Uterus (tissue), 3 donors: ENCODE measurements at regions not wholly inside any gene's neighbourhood (a gene's known extent, or its start where the extent isn't known, plus 50 kb on each side); places are given as distances from the start of the nearest gene placed in this dataset.

Experiments used
- DNase-seq, 2 donors: peaks; one replicate each; pipeline ENCODE4 v3.0.0-alpha.2; 2019 to 2020
- H3K27ac ChIP-seq, 2 donors: fragments of 200-600 bp; sonication (generic); 1 replicate in 1 of 2; 2 replicates in 1 of 2; pipeline ENCODE4 v1.5.1; 2016 to 2018
- H3K27me3 ChIP-seq, 2 donors: fragments of 200-600 bp; sonication (generic); one replicate each; pipeline ENCODE4 v1.5.1; 2018 to 2019; ENCODE audit warnings: control low read depth in 1 of 2
- H3K36me3 ChIP-seq, 2 donors: fragments of 200-600 bp; sonication (generic); one replicate each; pipeline ENCODE4 v1.5.1; 2019; ENCODE audit warnings: control low read depth in 1 of 2
- H3K4me1 ChIP-seq, 2 donors: fragments of 200-600 bp; sonication (generic); one replicate each; pipeline ENCODE4 v1.5.1; 2018 to 2019; ENCODE audit warnings: control low read depth in 1 of 2
- H3K4me3 ChIP-seq, 2 donors: fragments of 200-600 bp; sonication (generic); 1 replicate in 1 of 2; 2 replicates in 1 of 2; pipeline ENCODE4 v1.5.1; 2018 to 2019; ENCODE audit warnings: mild to moderate bottlenecking in 1 of 2
- H3K9me3 ChIP-seq, 2 donors: fragments of 200-600 bp; sonication (generic); one replicate each; pipeline ENCODE4 v1.5.1; 2019; ENCODE audit warnings: control low read depth in 1 of 2
- CTCF ChIP-seq, 4 experiments: fragments of 200-600 bp in 2 of 4; fragments of 450-650 bp in 2 of 4; sonication (generic) in 2 of 4; IDR thresholded peaks; one replicate each; pipeline ENCODE4 v1.5.1; 2016 to 2019; ENCODE audit warnings: antibody characterized with exemption in 4 of 4, mild to moderate bottlenecking in 2 of 4, moderate library complexity in 1 of 4
- POLR2A ChIP-seq, 2 donors: fragments of 450-650 bp; IDR thresholded peaks; one replicate each; pipeline ENCODE4 v1.6.1; 2016; ENCODE audit warnings: antibody characterized with exemption in 2 of 2, mild to moderate bottlenecking in 1 of 2, moderate library complexity in 1 of 2
- intact Hi-C: fragments of 100-400 bp; cut with DNase I; formaldehyde crosslinking; loops from one replicate; pipeline ENCODE4 v1.15.1; 2023; ENCODE audit warnings: low total_unique reads
- donor health status: DM: yes; HTN: yes; CAD: no.

- H3K36me3 ChIP-seq: no peaks in the 10 kb centered on the region
- DNase-seq: peak; percentile 69 to 70
- no peak overlapping the region for H3K27ac ChIP-seq
- no peaks in the 10 kb centered on the region for H3K9me3 ChIP-seq
- H3K27me3 ChIP-seq: no peaks in the 10 kb centered on the region
- intact Hi-C loops: no loop called here
- TF ChIP-seq POLR2A (IDR thresholded peaks at IDR 0.05) (no peak), CTCF (IDR thresholded peaks at IDR 0.05) (peak in 3 of 4 experiments; percentile 44 to 60 (median 51))
- no peak overlapping the region for H3K4me3 ChIP-seq
- no peaks in the 10 kb centered on the region for H3K4me1 ChIP-seq
Observed at GRCh38 chr9:19922476-19923118, 133.8 kb upstream of the SLC24A2 start.

GRCh38 chr9:19920401-19920800 lies 131.6 kb upstream of the SLC24A2 start:
- intact Hi-C loops: no loop called here
- Histone ChIP-seq H3K27me3 (no peaks in the 10 kb centered on the region), H3K4me3 (no peak overlapping the region), H3K36me3 (no peaks in the 10 kb centered on the region), H3K4me1 (no peaks in the 10 kb centered on the region), H3K9me3 (no peaks in the 10 kb centered on the region), H3K27ac (no peak overlapping the region)
- no peak for TF ChIP-seq POLR2A (IDR thresholded peaks at IDR 0.05)
- TF ChIP-seq CTCF (IDR thresholded peaks at IDR 0.05): no peak
- DNase-seq: no peak

DNA sequence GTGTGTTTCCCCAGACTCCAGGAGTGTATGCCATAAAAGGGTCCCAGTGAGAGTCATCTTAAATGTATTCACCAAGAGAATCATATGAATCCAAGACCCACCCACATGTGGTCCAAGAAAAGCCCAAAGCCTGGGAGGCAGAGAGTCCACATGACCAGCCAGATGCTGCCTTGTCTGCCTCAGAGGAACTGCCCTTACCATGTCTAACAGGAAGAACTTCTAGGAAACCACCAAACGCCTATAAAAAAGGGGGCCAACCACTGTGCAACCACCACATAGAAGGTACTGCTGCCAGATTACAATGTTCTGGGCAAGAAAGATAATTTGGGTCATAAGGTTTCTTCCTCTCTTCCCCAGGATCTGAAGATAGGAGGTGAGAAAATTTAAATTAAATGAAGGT lies 129.8 kb upstream of the SLC24A2 start:
- Histone ChIP-seq H3K4me1 (no peaks in the 10 kb centered on the region), H3K9me3 (no peaks in the 10 kb centered on the region), H3K36me3 (no peaks in the 10 kb centered on the region), H3K4me3 (no peak overlapping the region), H3K27me3 (no peaks in the 10 kb centered on the region), H3K27ac (peak overlapping the region in 1 of 2 donors; percentile 11)
- TF ChIP-seq CTCF (IDR thresholded peaks at IDR 0.05): no peak
- TF ChIP-seq POLR2A (IDR thresholded peaks at IDR 0.05): no peak
- intact Hi-C loops: no loop called here
- DNase-seq: no peak

GRCh38 chr9:19914044-19914443 lies 125.2 kb upstream of the SLC24A2 start:
- intact Hi-C loops: no loop called here
- TF ChIP-seq CTCF (IDR thresholded peaks at IDR 0.05) (no peak), POLR2A (IDR thresholded peaks at IDR 0.05) (no peak)

DNA sequence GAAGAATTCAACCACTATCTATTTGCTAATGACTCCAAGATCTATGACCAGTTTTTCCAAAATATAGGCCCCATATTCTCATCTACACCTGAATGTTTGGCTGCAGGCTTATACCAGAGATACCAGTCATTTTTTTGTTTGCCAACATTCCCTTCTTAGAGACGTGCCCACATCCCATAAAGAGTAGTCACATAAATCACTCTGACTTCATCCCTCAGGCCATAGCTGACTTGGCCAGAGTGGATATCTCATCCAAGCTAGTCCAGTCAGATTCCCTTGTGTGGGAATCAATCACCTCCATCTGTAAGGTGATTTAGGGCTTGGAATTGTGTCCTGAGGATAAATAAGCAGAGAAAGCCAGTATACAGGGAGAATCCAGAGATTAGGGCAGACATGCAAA lies 124.3 kb upstream of the SLC24A2 start:
- Histone ChIP-seq H3K27ac (no peak overlapping the region), H3K9me3 (no peaks in the 10 kb centered on the region), H3K36me3 (no peaks in the 10 kb centered on the region), H3K4me3 (no peak overlapping the region), H3K4me1 (no peaks in the 10 kb centered on the region), H3K27me3 (no peaks in the 10 kb centered on the region)
- no peak for DNase-seq
- intact Hi-C loops: no loop called here
- no peak for TF ChIP-seq CTCF (IDR thresholded peaks at IDR 0.05)
- no peak for TF ChIP-seq POLR2A (IDR thresholded peaks at IDR 0.05)

More at GRCh38 chr9:19914044-19914443, 125.2 kb upstream of the SLC24A2 start:
- H3K9me3 ChIP-seq: no peaks in the 10 kb centered on the region
- H3K4me3 ChIP-seq: no peak overlapping the region
- H3K27ac ChIP-seq: no peak overlapping the region
- H3K36me3 ChIP-seq: no peaks in the 10 kb centered on the region
- H3K4me1 ChIP-seq: no peaks in the 10 kb centered on the region
- no peak for DNase-seq
- no peaks in the 10 kb centered on the region for H3K27me3 ChIP-seq
